ENCODE measurements at regions not wholly inside any gene's neighbourhood (a gene's known extent, or its start where the extent isn't known, plus 50 kb on each side); places are given as distances from the start of the nearest gene placed in this dataset.
A peak's percentile ranks its signal among the peaks of the same experiment; 100 is the strongest.

- no peak for DNase-seq
- no peaks in the 10 kb centered on the region for H3K9me3 ChIP-seq
- no peaks in the 10 kb centered on the region for H3K4me1 ChIP-seq
- intact Hi-C loops (cut with DNase I; ENCODE audit: low total_unique reads), result no loop called here
- no peak for TF ChIP-seq CTCF (IDR thresholded peaks at IDR 0.05)
- 42 to 63% methylated on average over 3 of the region's 3 CpGs for WGBS, 2 donors
- no peaks in the 10 kb centered on the region for H3K36me3 ChIP-seq (ENCODE audit: low read depth, missing control alignments)
- no peak overlapping the region for H3K27ac ChIP-seq
- no peak overlapping the region for H3K4me3 ChIP-seq
- H3K27me3 ChIP-seq, result no peaks in the 10 kb centered on the region
Observed at GRCh38 chr1:87558921-87559320, 230.2 kb downstream of the LMO4 start.

- DNase-seq, result no peak
- Histone ChIP-seq H3K4me1 (no peaks in the 10 kb centered on the region), H3K4me3 (peak overlapping the region in 1 of 2 donors; percentile 34), H3K36me3 (ENCODE audit: low read depth, missing control alignments) (no peaks in the 10 kb centered on the region), H3K9me3 (no peaks in the 10 kb centered on the region), H3K27me3 (no peaks in the 10 kb centered on the region), H3K27ac (no peak overlapping the region)
- TF ChIP-seq CTCF (IDR thresholded peaks at IDR 0.05), result no peak
- intact Hi-C loops (cut with DNase I; ENCODE audit: low total_unique reads), result no loop called here
- 56 to 85% methylated on average over 3 of the region's 3 CpGs for WGBS, 2 donors
Observed at GRCh38 chr1:87560137-87560536, 231.5 kb downstream of the LMO4 start.

GRCh38 chr1:87560601-87561360, 232.1 kb downstream of the LMO4 start:
- H3K4me3 ChIP-seq, result no peak overlapping the region
- H3K27me3 ChIP-seq, result no peaks in the 10 kb centered on the region
- TF ChIP-seq POLR2A (IDR thresholded peaks at IDR 0.05) (no peak), CTCF (IDR thresholded peaks at IDR 0.05) (no peak)
- H3K9me3 ChIP-seq, result no peaks in the 10 kb centered on the region
- no peaks in the 10 kb centered on the region for H3K4me1 ChIP-seq
- no peak for DNase-seq
- WGBS, 2 donors, result 66 to 75% methylated on average over 3 of the region's 3 CpGs
- H3K27ac ChIP-seq, result no peak overlapping the region
- intact Hi-C loops (cut with DNase I; ENCODE audit: low total_unique reads), result no loop called here
- H3K36me3 ChIP-seq (ENCODE audit: low read depth, missing control alignments), result no peaks in the 10 kb centered on the region

- 80 to 82% methylated on average over 4 of the region's 4 CpGs for WGBS, 2 donors
- DNase-seq, result no peak
- Histone ChIP-seq H3K4me3 (no peak overlapping the region), H3K4me1 (no peaks in the 10 kb centered on the region), H3K27me3 (no peaks in the 10 kb centered on the region), H3K36me3 (ENCODE audit: low read depth, missing control alignments) (no peaks in the 10 kb centered on the region), H3K27ac (no peak overlapping the region), H3K9me3 (no peaks in the 10 kb centered on the region)
- no peak for TF ChIP-seq CTCF (IDR thresholded peaks at IDR 0.05)
- no peak for TF ChIP-seq POLR2A (IDR thresholded peaks at IDR 0.05)
- intact Hi-C loops (cut with DNase I; ENCODE audit: low total_unique reads), result no loop called here
Observed at GRCh38 chr1:87563211-87563610, 234.5 kb downstream of the LMO4 start.

- no peaks in the 10 kb centered on the region for H3K36me3 ChIP-seq (ENCODE audit: low read depth, missing control alignments)
- TF ChIP-seq POLR2A (IDR thresholded peaks at IDR 0.05), result no peak
- no peak for TF ChIP-seq CTCF (IDR thresholded peaks at IDR 0.05)
- no peaks in the 10 kb centered on the region for H3K4me1 ChIP-seq
- H3K9me3 ChIP-seq, result no peaks in the 10 kb centered on the region
- WGBS, 2 donors, result 85 to 93% methylated on average over 5 of the region's 5 CpGs
- no peak overlapping the region for H3K27ac ChIP-seq
- no peak overlapping the region for H3K4me3 ChIP-seq
- H3K27me3 ChIP-seq, result no peaks in the 10 kb centered on the region
- intact Hi-C loops (cut with DNase I; ENCODE audit: low total_unique reads), result no loop called here
- no peak for DNase-seq
Observed at GRCh38 chr1:87565861-87566260, 237.2 kb downstream of the LMO4 start.

Data from testis (tissue), 2 donors.